ENCODE measurements at regions not wholly inside any gene's neighbourhood (a gene's known extent, or its start where the extent isn't known, plus 50 kb on each side); places are given as distances from the start of the nearest gene placed in this dataset.

DNA sequence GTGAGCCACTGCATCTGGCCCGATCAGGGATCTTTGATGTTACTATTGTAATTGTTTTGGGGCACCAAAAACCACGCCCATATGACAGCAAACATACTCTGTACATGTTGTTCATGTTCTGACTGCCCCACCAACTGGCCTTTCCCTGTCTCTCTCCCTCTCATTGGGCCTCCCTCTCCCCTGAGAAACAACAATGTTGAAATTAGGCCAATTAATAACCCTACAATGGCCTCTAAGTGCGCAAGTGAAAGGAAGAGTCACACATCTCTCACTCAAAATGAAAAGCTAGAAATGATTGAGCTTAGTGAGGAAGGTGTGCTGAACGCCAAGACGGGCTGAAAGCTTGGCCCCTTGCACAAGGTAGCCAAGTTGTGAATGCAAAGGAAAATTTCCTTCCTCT is 50.3 kb upstream of the SDK1 start:
- TF ChIP-seq, protein P1, sequence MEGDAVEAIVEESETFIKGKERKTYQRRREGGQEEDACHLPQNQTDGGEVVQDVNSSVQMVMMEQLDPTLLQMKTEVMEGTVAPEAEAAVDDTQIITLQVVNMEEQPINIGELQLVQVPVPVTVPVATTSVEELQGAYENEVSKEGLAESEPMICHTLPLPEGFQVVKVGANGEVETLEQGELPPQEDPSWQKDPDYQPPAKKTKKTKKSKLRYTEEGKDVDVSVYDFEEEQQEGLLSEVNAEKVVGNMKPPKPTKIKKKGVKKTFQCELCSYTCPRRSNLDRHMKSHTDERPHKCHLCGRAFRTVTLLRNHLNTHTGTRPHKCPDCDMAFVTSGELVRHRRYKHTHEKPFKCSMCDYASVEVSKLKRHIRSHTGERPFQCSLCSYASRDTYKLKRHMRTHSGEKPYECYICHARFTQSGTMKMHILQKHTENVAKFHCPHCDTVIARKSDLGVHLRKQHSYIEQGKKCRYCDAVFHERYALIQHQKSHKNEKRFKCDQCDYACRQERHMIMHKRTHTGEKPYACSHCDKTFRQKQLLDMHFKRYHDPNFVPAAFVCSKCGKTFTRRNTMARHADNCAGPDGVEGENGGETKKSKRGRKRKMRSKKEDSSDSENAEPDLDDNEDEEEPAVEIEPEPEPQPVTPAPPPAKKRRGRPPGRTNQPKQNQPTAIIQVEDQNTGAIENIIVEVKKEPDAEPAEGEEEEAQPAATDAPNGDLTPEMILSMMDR (IDR thresholded peaks at IDR 0.05), result no peak
- no peak for TF ChIP-seq ZFX (IDR thresholded peaks at IDR 0.05; ENCODE audit: borderline replicate concordance)

Measured in 22Rv1 (cell line).